ENCODE measurements at regions not wholly inside any gene's neighbourhood (a gene's known extent, or its start where the extent isn't known, plus 50 kb on each side); places are given as distances from the start of the nearest gene placed in this dataset.

DNA sequence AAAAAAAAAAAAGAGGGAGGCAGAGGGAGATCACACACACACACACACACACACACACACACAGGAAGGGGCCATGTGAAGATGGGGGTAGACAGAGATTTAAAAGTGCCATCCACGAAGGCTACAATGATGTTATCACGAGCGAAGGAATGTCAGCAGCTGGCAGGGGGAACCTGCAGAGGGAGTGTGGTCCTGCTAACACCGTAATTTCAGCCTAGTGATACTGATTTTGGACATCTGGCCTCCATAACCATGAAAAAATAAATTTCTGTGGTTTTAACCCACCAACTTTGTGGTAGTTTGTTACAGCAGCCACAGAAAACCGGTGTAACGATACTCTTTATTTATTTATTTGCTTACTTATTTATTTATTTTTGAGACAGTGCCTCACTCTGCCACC is 76.0 kb downstream of the TMCO5A start:
- no peak for TF ChIP-seq CTCF (IDR thresholded peaks at IDR 0.05; ENCODE audit: borderline replicate concordance, extremely low read depth, insufficient read depth)
- no peak overlapping the region for H3K9ac ChIP-seq (ENCODE audit: low read length in 3 of 3)
- H3K4me1 ChIP-seq (ENCODE audit: control insufficient read depth in 2 of 3, insufficient read depth in 2 of 3, low read depth in 1 of 3, low read length in 3 of 3), result no peaks in the 10 kb centered on the region
- no peak overlapping the region for H3K27ac ChIP-seq (ENCODE audit: low read depth in 2 of 2, low read length in 2 of 2)
- H3K4me3 ChIP-seq (ENCODE audit: low read length in 3 of 3), result no peak overlapping the region
- no peaks in the 10 kb centered on the region for H3K9me3 ChIP-seq (ENCODE audit: control insufficient read depth in 2 of 3, insufficient read depth in 1 of 3, low read length in 3 of 3)
- no peaks in the 10 kb centered on the region for H3K36me3 ChIP-seq (ENCODE audit: control insufficient read depth in 2 of 3, insufficient read depth in 3 of 3, low read length in 3 of 3)
- DNase-seq (no peak), FAIRE-seq (no peak)
- H3K27me3 ChIP-seq (ENCODE audit: control insufficient read depth, insufficient read depth, low read length), result no peaks in the 10 kb centered on the region
- intact Hi-C loops (cut with DNase I), result no loop called here

DNA sequence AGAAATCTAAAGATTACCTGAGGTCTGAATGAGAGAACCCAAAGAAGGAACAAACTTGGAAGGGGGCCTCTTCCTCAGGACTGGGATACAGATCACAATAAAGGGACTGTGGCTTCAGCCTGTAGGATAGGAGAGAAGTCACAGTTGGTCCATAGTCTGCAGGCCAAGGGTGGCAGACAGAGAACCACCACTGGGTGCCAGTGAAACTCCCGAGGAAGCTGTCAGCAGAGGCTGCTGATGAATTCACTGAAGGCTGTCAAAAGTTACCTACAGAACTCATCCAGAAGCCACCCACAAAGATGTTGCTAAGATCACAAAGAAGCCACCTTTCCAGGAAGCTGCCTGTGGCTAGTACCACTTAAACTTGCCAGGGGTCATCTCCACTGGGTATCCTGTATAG is 78.5 kb downstream of the TMCO5A start:
- TF ChIP-seq CTCF (IDR thresholded peaks at IDR 0.05; ENCODE audit: borderline replicate concordance, extremely low read depth, insufficient read depth), result no peak
- Histone ChIP-seq H3K36me3 (ENCODE audit: control insufficient read depth in 2 of 3, insufficient read depth in 3 of 3, low read length in 3 of 3) (no peaks in the 10 kb centered on the region), H3K4me1 (ENCODE audit: control insufficient read depth in 2 of 3, insufficient read depth in 2 of 3, low read depth in 1 of 3, low read length in 3 of 3) (no peaks in the 10 kb centered on the region), H3K27ac (ENCODE audit: low read depth in 2 of 2, low read length in 2 of 2) (no peak overlapping the region), H3K27me3 (ENCODE audit: control insufficient read depth, insufficient read depth, low read length) (no peaks in the 10 kb centered on the region), H3K4me3 (ENCODE audit: low read length in 3 of 3) (no peak overlapping the region), H3K9ac (ENCODE audit: low read length in 3 of 3) (no peak overlapping the region), H3K9me3 (ENCODE audit: control insufficient read depth in 2 of 3, insufficient read depth in 1 of 3, low read length in 3 of 3) (no peaks in the 10 kb centered on the region)
- FAIRE-seq (no peak), DNase-seq (no peak)
- intact Hi-C loops (cut with DNase I), result no loop called here

- TF ChIP-seq CTCF (IDR thresholded peaks at IDR 0.05; ENCODE audit: borderline replicate concordance, extremely low read depth, insufficient read depth), result no peak
- Histone ChIP-seq H3K27ac (ENCODE audit: low read depth in 2 of 2, low read length in 2 of 2) (no peak overlapping the region), H3K4me1 (ENCODE audit: control insufficient read depth in 2 of 3, insufficient read depth in 2 of 3, low read depth in 1 of 3, low read length in 3 of 3) (no peaks in the 10 kb centered on the region), H3K9ac (ENCODE audit: low read length in 3 of 3) (no peak overlapping the region), H3K4me3 (ENCODE audit: low read length in 3 of 3) (no peak overlapping the region), H3K27me3 (ENCODE audit: control insufficient read depth, insufficient read depth, low read length) (no peaks in the 10 kb centered on the region), H3K9me3 (ENCODE audit: control insufficient read depth in 2 of 3, insufficient read depth in 1 of 3, low read length in 3 of 3) (no peaks in the 10 kb centered on the region), H3K36me3 (ENCODE audit: control insufficient read depth in 2 of 3, insufficient read depth in 3 of 3, low read length in 3 of 3) (no peaks in the 10 kb centered on the region)
- DNase-seq (no peak), FAIRE-seq (no peak)
- intact Hi-C loops (cut with DNase I), result no loop called here
These were observed 83.3 kb downstream of the TMCO5A start for GRCh38 chr15:38017721-38018120.

DNA sequence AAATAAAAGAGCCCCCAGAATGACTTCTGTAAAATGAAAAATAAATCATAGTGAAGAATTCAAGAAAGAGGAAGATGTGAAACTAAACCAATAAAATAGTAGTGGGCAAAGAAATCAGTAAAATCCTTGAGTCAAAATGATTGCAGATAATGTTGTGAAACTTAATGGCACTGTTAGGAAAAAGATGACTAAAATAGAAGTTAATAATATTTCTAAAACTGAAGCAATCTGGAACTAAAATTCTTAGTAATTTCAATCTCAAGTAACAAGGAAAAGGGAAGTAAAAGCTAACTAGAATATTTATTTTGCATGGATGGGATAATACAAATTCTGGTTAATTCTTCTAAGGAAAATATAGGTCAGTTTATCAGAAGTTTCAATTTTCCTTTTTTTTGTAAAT is 84.6 kb downstream of the TMCO5A start:
- DNase-seq (no peak), FAIRE-seq (no peak)

More for the DNA sequence above, 84.6 kb downstream of the TMCO5A start:
- Histone ChIP-seq H3K9me3 (ENCODE audit: control insufficient read depth in 2 of 3, insufficient read depth in 1 of 3, low read length in 3 of 3) (no peaks in the 10 kb centered on the region), H3K9ac (ENCODE audit: low read length in 3 of 3) (no peak overlapping the region), H3K36me3 (ENCODE audit: control insufficient read depth in 2 of 3, insufficient read depth in 3 of 3, low read length in 3 of 3) (no peaks in the 10 kb centered on the region), H3K4me3 (ENCODE audit: low read length in 3 of 3) (no peak overlapping the region), H3K27ac (ENCODE audit: low read depth in 2 of 2, low read length in 2 of 2) (no peak overlapping the region), H3K4me1 (ENCODE audit: control insufficient read depth in 2 of 3, insufficient read depth in 2 of 3, low read depth in 1 of 3, low read length in 3 of 3) (no peaks in the 10 kb centered on the region), H3K27me3 (ENCODE audit: control insufficient read depth, insufficient read depth, low read length) (no peaks in the 10 kb centered on the region)
- intact Hi-C loops (cut with DNase I), result no loop called here
- no peak for TF ChIP-seq CTCF (IDR thresholded peaks at IDR 0.05; ENCODE audit: borderline replicate concordance, extremely low read depth, insufficient read depth)
